ENCODE measurements at regions not wholly inside any gene's neighbourhood (a gene's known extent, or its start where the extent isn't known, plus 50 kb on each side); places are given as distances from the start of the nearest gene placed in this dataset.
"Not testable (repeated sequence)": the region's sequence is repeated elsewhere in the genome, so short reads cannot be mapped to it uniquely, and the experiment has no call there.

GRCh38 chr4:96356591-96357370 is 516.9 kb downstream of the PDHA2 start:
- Mint-ChIP-seq H3K27ac (no peak overlapping the region), H3K4me3 (no peak overlapping the region), H3K27me3 (no peaks in the 10 kb centered on the region), H3K36me3 (ENCODE audit: low read depth) (no peaks in the 10 kb centered on the region), H3K4me1 (ENCODE audit: low read depth) (no peaks in the 10 kb centered on the region), H3K9me3 (no peaks in the 10 kb centered on the region)
- intact Hi-C loops (cut with micrococcal nuclease): no loop called here

DNA sequence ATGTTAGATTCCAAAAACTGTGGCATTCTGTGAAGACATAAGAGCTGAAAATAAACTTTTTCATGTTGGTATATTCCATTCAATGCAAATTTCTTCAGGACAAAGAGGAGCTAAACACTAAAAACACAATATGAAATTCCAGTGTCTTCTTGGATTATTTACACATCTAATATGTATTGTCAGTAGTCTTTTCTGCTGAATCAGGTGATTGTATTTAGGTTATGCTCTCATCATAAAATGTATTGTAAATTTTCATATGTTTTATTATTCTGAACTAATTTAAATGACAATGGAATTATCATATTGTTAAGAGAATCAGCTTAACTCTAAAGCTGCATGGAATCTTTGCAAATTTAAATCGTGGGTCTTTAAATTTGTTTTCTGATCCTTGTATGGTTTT is 526.7 kb downstream of the PDHA2 start:
- Mint-ChIP-seq H3K4me3 (no peak overlapping the region), H3K9me3 (peaks cover 23% of the 10 kb centered on the region), H3K27ac (no peak overlapping the region), H3K36me3 (ENCODE audit: low read depth) (no peaks in the 10 kb centered on the region), H3K27me3 (no peaks in the 10 kb centered on the region), H3K4me1 (ENCODE audit: low read depth) (no peaks in the 10 kb centered on the region)
- intact Hi-C loops (cut with micrococcal nuclease): no loop called here

GRCh38 chr4:96375367-96375766 is 535.5 kb downstream of the PDHA2 start:
- no peaks in the 10 kb centered on the region for H3K4me1 Mint-ChIP-seq (ENCODE audit: low read depth)
- H3K27ac Mint-ChIP-seq: no peak overlapping the region
- no peak overlapping the region for H3K4me3 Mint-ChIP-seq
- intact Hi-C loops (cut with micrococcal nuclease): no loop called here
- H3K27me3 Mint-ChIP-seq: no peaks in the 10 kb centered on the region
- no peaks in the 10 kb centered on the region for H3K36me3 Mint-ChIP-seq (ENCODE audit: low read depth)
- peaks cover 18% of the 10 kb centered on the region for H3K9me3 Mint-ChIP-seq

DNA sequence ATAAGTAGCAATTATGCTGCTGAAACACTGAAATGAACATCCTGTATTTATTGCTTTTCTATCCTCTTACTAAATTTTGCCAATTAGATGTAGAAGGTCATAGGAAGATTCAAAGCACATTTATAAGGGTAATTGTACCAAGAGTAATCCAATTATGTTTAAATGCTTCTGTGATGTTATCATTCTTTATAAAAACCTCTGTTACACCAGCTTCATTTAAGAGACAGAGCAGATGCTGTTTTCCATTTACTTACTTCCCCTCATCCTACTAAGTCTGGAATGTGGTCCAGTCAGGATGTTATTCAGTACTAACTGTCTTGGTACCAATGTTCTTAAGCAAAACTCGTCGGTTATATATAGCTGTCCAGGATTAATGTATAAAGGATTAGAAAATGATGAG is 539.6 kb downstream of the PDHA2 start:
- Mint-ChIP-seq H3K36me3 (ENCODE audit: low read depth) (no peaks in the 10 kb centered on the region), H3K27ac (no peak overlapping the region), H3K4me1 (ENCODE audit: low read depth) (no peaks in the 10 kb centered on the region), H3K9me3 (peaks cover 18% of the 10 kb centered on the region), H3K4me3 (no peak overlapping the region), H3K27me3 (no peaks in the 10 kb centered on the region)
- intact Hi-C loops (cut with micrococcal nuclease): no loop called here

DNA sequence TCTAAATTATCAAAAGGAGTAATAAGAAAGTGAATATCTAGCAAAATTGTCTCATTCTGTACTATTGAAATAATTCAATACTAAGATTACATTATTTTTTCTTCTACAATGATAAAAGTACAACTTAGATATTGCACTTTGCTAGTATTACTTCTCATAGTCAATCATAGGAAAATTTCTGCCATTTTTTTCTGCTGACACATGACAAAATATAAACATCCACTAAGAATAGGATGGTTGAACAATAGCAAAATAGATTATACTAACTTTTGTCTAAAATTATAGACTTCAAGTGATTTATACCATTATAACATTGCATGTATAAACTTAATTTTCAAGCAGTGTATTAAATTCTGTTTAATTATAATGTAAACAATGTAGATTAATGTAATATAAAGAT is 540.2 kb downstream of the PDHA2 start:
- Mint-ChIP-seq H3K27me3 (no peaks in the 10 kb centered on the region), H3K4me3 (no peak overlapping the region), H3K4me1 (ENCODE audit: low read depth) (no peaks in the 10 kb centered on the region), H3K36me3 (ENCODE audit: low read depth) (no peaks in the 10 kb centered on the region), H3K27ac (no peak overlapping the region), H3K9me3 (peaks cover 18% of the 10 kb centered on the region)
- intact Hi-C loops (cut with micrococcal nuclease): no loop called here

- Mint-ChIP-seq H3K9me3 (peaks cover 18% of the 10 kb centered on the region), H3K27me3 (no peaks in the 10 kb centered on the region), H3K4me3 (no peak overlapping the region), H3K4me1 (ENCODE audit: low read depth) (no peaks in the 10 kb centered on the region), H3K36me3 (ENCODE audit: low read depth) (no peaks in the 10 kb centered on the region), H3K27ac (no peak overlapping the region)
- intact Hi-C loops (cut with micrococcal nuclease): no loop called here
These were observed 543.5 kb downstream of the PDHA2 start for GRCh38 chr4:96383349-96383748.

DNA sequence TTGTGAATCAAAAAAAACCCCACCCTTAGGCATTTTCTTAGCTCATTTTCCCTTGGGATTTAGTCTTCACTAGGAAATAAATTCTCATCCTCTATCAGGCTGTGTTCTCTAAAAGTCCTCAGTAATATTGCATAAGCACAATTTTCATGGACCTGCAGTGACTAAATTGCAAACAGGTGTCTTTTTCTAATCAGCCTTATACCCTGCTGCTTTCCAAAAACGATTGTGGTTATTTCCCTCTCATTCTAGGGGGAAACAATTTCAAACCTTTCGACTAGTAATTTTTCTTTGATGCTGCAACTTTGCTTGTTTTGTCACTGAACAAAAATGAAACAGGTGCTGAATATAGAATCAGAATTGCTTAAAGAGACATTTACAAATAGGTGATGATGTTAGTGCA is 549.9 kb downstream of the PDHA2 start:
- Mint-ChIP-seq H3K36me3 (ENCODE audit: low read depth) (no peaks in the 10 kb centered on the region), H3K9me3 (peaks cover 35% of the 10 kb centered on the region), H3K4me1 (ENCODE audit: low read depth) (no peaks in the 10 kb centered on the region), H3K27me3 (no peaks in the 10 kb centered on the region), H3K27ac (no peak overlapping the region), H3K4me3 (no peak overlapping the region)
- intact Hi-C loops (cut with micrococcal nuclease): no loop called here

DNA sequence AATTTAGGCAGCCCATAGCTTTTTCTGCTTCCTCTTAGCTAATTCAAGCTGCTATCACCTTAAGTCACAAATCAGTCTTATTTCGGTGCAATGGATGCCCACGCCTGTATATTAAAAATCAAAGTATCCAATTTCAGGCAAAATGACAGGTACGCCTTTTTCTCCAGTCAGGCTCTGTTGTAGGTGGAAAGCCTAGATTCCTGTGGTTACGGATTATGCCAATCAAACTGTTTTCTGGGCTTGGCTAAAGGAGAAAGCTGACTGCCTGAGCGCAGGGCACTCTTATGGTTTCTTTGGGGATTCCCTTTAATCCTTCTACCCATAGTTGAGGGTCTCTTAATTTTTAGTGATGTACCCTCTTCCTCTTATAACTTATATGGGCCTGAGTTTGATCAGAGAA is 550.5 kb downstream of the PDHA2 start:
- Mint-ChIP-seq H3K27ac (no peak overlapping the region), H3K27me3 (no peaks in the 10 kb centered on the region), H3K36me3 (ENCODE audit: low read depth) (no peaks in the 10 kb centered on the region), H3K4me1 (ENCODE audit: low read depth) (no peaks in the 10 kb centered on the region), H3K9me3 (peaks cover 35% of the 10 kb centered on the region), H3K4me3 (no peak overlapping the region)
- intact Hi-C loops (cut with micrococcal nuclease): no loop called here

GRCh38 chr4:96395747-96396146 is 555.9 kb downstream of the PDHA2 start:
- intact Hi-C loops (cut with micrococcal nuclease): no loop called here
- H3K27me3 Mint-ChIP-seq: no peaks in the 10 kb centered on the region
- no peak overlapping the region for H3K27ac Mint-ChIP-seq
- H3K4me3 Mint-ChIP-seq: no peak overlapping the region
- no peaks in the 10 kb centered on the region for H3K36me3 Mint-ChIP-seq (ENCODE audit: low read depth)
- peaks cover 34% of the 10 kb centered on the region for H3K9me3 Mint-ChIP-seq
- no peaks in the 10 kb centered on the region for H3K4me1 Mint-ChIP-seq (ENCODE audit: low read depth)

DNA sequence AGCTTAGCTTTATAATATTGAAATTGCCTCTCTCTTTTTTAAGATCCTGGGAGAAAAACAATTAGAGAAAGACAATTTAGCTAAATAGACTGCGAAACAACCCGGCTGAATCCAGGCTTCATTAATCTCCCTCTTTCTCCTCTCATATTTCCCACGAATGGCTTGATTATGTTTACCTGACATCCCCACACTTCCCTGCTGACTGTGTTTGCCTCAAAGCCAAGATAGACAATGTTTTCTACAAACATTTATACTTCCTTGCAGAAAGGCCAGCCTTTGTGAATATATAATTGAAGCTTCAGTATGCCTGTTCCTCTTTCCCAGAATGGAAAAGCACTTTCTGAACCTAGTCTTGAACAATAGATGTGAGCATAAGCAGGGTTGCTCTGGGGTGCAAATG is 566.8 kb downstream of the PDHA2 start:
- Mint-ChIP-seq H3K4me1 (ENCODE audit: low read depth) (no peaks in the 10 kb centered on the region), H3K9me3 (peaks cover 18% of the 10 kb centered on the region), H3K4me3 (no peak overlapping the region), H3K27ac (no peak overlapping the region), H3K36me3 (ENCODE audit: low read depth) (no peaks in the 10 kb centered on the region), H3K27me3 (no peaks in the 10 kb centered on the region)
- intact Hi-C loops (cut with micrococcal nuclease): no loop called here

DNA sequence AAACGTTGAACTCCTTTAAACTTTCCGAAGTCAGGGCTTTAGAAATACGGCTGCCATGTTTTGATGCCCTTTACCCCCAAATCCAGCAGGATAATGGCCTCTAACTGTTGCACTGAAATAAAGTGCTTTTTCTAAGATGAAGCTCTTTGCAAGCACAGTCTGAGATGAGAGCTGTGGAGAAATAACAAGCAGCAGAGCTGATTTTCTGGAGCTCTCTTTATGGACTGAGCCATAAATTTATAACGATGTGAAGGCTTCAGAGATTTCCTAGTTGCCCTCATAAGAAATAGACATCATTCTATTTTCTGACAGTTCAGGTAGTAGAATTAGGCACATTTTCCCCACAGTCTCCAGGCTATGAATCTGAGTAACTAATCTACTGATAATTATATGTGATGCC is 567.3 kb downstream of the PDHA2 start:
- H3K36me3 Mint-ChIP-seq (ENCODE audit: low read depth): no peaks in the 10 kb centered on the region
- intact Hi-C loops (cut with micrococcal nuclease): no loop called here
- H3K9me3 Mint-ChIP-seq: peaks cover 18% of the 10 kb centered on the region

DNA sequence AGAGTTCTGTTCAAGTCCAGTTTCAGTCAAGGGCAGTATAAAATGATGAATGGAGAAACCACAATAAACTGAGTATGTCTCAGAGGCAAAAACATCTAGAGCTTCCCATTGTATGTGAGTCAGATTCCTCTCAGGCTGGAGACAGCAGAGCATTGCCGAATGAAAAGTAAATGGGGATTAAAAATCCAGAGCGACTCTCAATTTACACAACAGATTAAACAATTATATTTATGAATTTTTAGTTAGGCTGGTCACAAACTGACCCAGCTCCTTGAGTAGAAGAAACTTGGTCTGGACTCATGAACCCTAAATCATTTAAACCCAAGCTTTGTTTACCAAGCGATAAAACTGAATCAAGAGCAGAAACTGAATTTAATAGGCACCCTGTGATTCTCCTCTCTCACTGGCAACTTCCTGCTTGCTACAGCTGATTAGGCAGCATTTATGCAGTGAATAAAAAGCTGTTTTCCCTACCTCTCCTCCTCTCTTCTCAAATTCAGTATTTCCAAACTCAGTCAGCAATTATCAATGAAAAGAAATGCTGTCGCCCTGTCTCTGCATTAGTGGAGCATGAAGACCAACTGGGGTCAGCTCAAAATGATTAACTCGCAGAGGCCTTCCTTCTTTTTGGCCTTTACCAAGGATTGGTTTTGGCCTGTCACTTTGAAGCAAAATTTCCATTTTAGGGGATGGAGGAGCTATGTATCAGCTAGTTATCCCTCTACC is 568.0 kb downstream of the PDHA2 start:
- H3K36me3 Mint-ChIP-seq (ENCODE audit: low read depth): no peaks in the 10 kb centered on the region

More for the DNA sequence above, 567.3 kb downstream of the PDHA2 start:
- H3K27ac Mint-ChIP-seq: no peak overlapping the region
- no peaks in the 10 kb centered on the region for H3K4me1 Mint-ChIP-seq (ENCODE audit: low read depth)
- no peak overlapping the region for H3K4me3 Mint-ChIP-seq
- no peaks in the 10 kb centered on the region for H3K27me3 Mint-ChIP-seq

DNA sequence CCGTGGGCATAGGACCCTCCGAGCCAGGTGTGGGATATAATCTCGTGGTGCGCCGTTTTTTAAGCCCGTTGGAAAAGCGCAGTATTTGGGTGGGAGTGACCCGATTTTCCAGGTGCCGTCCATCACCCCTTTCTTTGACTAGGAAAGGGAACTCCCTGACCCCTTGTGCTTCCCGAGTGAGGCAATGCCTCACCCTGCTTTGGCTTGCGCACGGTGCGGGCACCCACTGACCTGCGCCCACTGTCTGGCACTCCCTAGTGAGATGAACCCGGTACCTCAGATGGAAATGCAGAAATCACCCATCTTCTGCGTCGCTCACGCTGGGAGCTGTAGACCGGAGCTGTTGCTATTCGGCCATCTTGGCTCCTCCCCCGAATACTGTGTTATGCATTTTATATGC is 575.0 kb downstream of the PDHA2 start:
- H3K27me3 Mint-ChIP-seq: not testable (repeated sequence)

More for the DNA sequence above, 568.0 kb downstream of the PDHA2 start:
- H3K27ac Mint-ChIP-seq: no peak overlapping the region
- no peak overlapping the region for H3K4me3 Mint-ChIP-seq
- intact Hi-C loops (cut with micrococcal nuclease): no loop called here
- no peaks in the 10 kb centered on the region for H3K4me1 Mint-ChIP-seq (ENCODE audit: low read depth)
- no peaks in the 10 kb centered on the region for H3K27me3 Mint-ChIP-seq
- peaks cover 18% of the 10 kb centered on the region for H3K9me3 Mint-ChIP-seq

DNA sequence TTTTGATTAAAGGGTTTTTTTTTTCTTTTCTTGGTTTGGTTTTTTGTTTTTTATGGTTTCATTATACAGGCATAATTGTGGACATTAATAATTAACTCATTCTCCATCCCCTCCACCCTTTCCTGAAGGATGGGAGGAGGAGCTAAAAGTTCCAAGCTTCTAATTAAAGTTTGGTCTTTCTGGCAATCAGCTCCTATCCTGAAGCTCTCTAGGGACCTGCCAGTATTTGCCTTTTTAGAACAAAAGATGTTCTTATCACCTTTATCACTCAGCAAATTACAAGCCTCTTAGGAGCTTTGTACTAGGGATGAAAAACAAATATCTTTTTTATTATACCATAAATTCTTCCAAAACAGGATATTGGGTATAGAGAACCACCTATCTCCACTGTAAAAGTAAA is 589.8 kb downstream of the PDHA2 start:
- Mint-ChIP-seq H3K36me3 (ENCODE audit: low read depth) (no peaks in the 10 kb centered on the region), H3K4me3 (no peak overlapping the region)

More for the DNA sequence above, 575.0 kb downstream of the PDHA2 start:
- H3K4me3 Mint-ChIP-seq; H3K27ac Mint-ChIP-seq; H3K36me3 Mint-ChIP-seq (ENCODE audit: low read depth); intact Hi-C loops (cut with micrococcal nuclease); H3K4me1 Mint-ChIP-seq (ENCODE audit: low read depth); H3K9me3 Mint-ChIP-seq: not testable (repeated sequence)

More for the DNA sequence above, 589.8 kb downstream of the PDHA2 start:
- no peak overlapping the region for H3K27ac Mint-ChIP-seq
- peaks cover 9% of the 10 kb centered on the region for H3K9me3 Mint-ChIP-seq
- no peaks in the 10 kb centered on the region for H3K4me1 Mint-ChIP-seq (ENCODE audit: low read depth)
- intact Hi-C loops (cut with micrococcal nuclease): no loop called here
- no peaks in the 10 kb centered on the region for H3K27me3 Mint-ChIP-seq

Measured in dendritic cell treated with granulocyte-macrophage colony-stimulating factor and Interleukin-4, amounts not matched to agents 40 ng/mL and 50 ng/mL, for 4 days (primary cell).